ENCODE measurements at regions not wholly inside any gene's neighbourhood (a gene's known extent, or its start where the extent isn't known, plus 50 kb on each side); places are given as distances from the start of the nearest gene placed in this dataset.

DNA sequence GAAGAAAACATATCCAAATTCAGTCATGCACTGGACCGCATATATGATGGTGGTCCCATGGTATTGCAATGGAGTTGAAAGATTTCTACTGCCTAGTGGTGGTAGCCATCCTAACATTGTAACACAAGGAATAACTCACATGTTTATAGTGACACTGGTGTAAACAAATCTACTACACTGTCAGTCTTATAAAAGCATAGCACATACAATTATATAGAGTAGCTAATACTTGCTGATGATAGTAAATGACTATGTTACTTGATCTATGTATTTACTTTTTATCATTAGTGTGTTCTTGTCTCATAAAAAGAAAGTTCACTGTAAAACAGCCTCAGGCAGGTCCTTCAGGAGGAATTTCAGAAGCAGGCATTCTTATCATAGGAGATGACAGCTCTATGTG, 96.0 kb upstream of the CDIN1 start:
- TF ChIP-seq CTCF (IDR thresholded peaks at IDR 0.05; ENCODE audit: borderline replicate concordance, extremely low read depth, low read length, poor library complexity, severe bottlenecking) (no peak), EZH2 (IDR thresholded peaks at IDR 0.05; ENCODE audit: borderline replicate concordance, low read depth, low read length, severe bottlenecking) (no peak)

All from DND-41 (cell line).